ENCODE measurements at regions not wholly inside any gene's neighbourhood (a gene's known extent, or its start where the extent isn't known, plus 50 kb on each side); places are given as distances from the start of the nearest gene placed in this dataset.
"Not testable (repeated sequence)": the region's sequence is repeated elsewhere in the genome, so short reads cannot be mapped to it uniquely, and the experiment has no call there.

- H3K4me3 ChIP-seq (ENCODE audit: low read length): no peak overlapping the region
- no peak for TF ChIP-seq ZNF274 (IDR thresholded peaks at IDR 0.05; ENCODE audit: low read depth, low read length)
These were observed 79.1 kb upstream of the RGS1 start for GRCh38 chr1:192496369-192497056.

- no peak for TF ChIP-seq ZNF274 (IDR thresholded peaks at IDR 0.05; ENCODE audit: low read depth, low read length)
- H3K4me3 ChIP-seq (ENCODE audit: low read length): no peak overlapping the region
These were observed 78.3 kb upstream of the RGS1 start for GRCh38 chr1:192497214-192497794.

DNA sequence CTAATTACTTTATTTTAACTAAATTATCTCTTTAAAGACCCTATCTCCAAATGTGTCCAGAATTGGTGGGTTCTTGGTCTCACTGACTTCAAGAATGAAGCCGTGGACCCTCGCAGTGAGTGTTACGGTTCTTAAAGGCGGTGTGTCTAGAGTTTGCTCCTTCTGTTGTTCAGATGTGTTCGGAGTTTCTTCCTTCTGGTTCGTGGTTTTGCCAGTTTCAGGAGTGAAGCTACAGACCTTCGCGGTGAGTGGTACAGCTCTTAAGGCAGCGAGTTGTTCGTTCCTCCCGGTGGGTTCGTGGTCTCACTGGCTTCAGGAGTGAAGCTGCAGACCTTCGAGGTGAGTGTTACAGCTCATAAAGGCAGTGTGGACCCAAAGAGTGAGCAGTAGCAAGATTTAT is 77.5 kb upstream of the RGS1 start:
- H3K4me3 ChIP-seq (ENCODE audit: low read length): not testable (repeated sequence)

DNA sequence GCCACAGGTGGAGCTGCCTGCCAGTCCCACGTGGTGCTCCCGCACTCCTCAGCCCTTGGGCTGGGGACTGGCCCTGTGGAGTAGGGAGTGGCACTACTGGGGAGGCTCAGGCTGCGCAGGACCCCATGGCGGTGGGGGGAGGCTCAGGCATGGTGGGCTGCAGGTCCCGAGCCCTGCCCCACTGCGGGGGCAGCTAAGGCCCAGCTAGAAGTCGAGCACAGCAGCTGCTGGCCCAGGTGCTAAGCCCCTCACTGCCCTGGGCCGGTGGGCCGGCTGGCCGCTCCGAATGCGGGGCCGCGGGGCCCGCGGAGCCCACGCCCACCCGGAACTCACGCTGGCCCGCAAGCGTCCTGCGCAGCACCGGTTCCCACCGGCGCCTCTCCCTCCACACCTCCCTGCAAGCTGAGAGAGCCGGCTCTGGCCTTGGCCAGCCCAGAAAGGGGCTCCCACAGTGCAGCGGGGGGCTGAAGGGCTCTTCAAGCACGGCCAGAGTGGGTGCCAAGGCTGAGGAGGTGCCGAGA is 76.5 kb upstream of the RGS1 start:
- H3K4me3 ChIP-seq (ENCODE audit: low read length): not testable (repeated sequence)

DNA sequence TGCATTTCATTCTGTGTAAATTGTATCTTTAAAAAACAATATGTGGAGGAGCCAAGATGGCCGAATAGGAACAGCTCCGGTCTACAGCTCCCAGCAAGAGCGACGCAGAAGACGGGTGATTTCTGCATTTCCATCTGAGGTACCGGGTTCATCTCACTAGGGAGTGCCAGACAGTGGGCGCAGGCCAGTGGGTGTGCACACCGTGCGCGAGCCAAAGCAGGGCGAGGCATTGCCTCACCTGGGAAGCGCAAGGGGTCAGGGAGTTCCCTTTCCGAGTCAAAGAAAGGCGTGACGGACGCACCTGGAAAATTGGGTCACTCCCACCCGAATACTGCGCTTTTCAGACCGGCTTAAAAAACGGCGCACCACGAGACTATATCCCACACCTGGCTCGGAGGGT is 75.0 kb upstream of the RGS1 start:
- H3K4me3 ChIP-seq (ENCODE audit: low read length): not testable (repeated sequence)

DNA sequence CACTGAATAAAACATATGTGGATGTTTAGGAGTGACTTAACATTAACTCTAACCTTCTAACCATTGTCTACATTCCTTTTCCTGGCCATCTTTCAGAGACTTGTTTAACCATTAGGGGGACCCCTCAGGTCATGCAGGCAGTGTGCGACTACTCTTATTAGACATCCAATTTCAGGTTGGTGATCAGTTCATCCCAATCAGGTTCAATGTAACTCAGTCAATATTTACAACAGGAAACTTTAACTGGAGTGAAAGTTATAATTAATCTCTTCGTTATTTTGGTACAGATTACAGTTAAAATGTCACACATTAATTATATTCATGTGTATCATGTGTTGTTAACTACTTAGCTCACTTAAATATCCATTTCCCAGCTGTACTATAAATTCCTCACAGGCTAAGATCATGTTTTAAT is 68.8 kb upstream of the RGS1 start:
- H3K4me3 ChIP-seq (ENCODE audit: low read length): no peak overlapping the region
- TF ChIP-seq ZNF274 (IDR thresholded peaks at IDR 0.05; ENCODE audit: low read depth, low read length): no peak

DNA sequence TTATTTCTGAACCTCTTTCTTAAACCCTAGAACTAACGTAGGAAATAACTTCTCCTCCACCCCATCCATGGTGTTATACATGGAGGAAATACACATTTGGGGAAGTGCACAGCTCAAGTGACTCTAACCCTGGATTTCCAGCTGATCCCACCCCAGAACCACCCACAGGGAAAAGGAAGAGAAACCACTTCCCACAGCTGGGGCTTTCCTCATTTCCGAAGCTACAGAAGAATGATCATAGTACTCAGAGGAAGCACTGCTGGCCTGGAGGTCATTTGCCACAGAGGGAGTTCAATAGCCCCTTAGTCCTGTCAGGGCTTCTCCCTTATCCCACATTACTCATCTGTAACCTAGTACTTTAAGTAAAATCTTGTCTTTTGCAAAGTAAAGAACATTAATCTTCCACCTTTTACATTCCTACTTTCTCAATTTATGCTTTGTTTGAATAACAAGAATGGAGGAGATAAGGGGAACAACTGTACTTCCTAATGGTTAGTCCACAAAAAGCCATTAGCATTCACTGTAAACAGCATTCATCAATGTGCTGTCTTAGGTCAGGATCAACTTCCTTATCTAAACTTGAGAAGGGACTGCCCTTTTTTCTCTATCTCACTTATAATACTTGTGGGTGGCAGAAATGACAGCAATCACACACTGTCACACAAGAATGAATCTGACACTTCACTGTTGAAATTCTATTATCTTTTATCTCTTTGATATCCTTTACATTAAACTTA is 63.0 kb upstream of the RGS1 start:
- no peak overlapping the region for H3K4me3 ChIP-seq (ENCODE audit: low read length)
- TF ChIP-seq ZNF274 (IDR thresholded peaks at IDR 0.05; ENCODE audit: low read depth, low read length): no peak

GRCh38 chr1:192513196-192513595 is 62.4 kb upstream of the RGS1 start:
- TF ChIP-seq ZNF274 (IDR thresholded peaks at IDR 0.05; ENCODE audit: low read depth, low read length): no peak
- H3K4me3 ChIP-seq (ENCODE audit: low read length): no peak overlapping the region

DNA sequence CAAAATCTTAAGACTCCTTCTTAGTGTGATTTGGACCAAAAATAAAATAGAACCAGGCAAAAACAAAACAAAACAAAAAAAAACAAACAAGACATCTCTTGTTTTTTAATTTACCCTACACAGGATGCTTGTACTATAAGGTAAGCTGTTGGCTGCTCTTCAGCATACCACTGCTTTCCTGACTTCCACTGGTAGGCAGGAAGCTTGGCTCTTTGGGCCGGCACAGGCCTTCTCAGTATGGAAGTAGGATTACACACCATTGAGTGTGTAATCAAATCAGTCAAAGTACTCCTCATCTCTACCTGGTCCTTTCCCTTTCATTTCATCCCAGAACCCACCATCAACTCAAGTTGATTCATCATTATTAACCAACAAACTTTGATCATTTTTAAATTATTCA is 61.9 kb upstream of the RGS1 start:
- TF ChIP-seq ZNF274 (IDR thresholded peaks at IDR 0.05; ENCODE audit: low read depth, low read length): no peak
- H3K4me3 ChIP-seq (ENCODE audit: low read length): no peak overlapping the region

DNA sequence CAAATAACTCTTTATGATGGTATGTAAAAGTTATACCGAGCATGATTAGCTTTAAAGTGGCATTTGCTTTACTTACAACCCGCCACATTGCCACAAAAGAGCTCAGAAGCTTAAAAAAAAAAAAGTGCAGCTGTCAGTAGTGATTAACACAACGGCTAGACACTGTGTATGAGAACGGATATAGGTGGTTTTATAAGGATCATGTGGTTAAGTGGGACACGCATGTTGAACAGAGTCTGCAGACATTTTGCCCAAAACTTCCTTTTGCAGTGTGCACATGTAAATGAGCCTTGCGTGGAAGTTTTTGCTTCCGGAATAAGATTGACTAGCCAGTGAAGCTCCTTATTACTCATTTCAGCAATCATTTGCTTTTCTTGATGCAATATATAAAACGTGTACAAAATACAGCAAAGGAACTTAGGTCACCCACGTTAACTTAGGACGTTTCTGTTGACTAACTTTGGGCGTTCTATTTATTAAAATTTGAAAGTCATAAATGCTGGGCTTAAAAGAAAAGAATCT is 58.7 kb upstream of the RGS1 start:
- no peak for TF ChIP-seq ZNF274 (IDR thresholded peaks at IDR 0.05; ENCODE audit: low read depth, low read length)
- no peak overlapping the region; the same call in 1 of the 2 replicates for H3K4me3 ChIP-seq (ENCODE audit: low read length)

DNA sequence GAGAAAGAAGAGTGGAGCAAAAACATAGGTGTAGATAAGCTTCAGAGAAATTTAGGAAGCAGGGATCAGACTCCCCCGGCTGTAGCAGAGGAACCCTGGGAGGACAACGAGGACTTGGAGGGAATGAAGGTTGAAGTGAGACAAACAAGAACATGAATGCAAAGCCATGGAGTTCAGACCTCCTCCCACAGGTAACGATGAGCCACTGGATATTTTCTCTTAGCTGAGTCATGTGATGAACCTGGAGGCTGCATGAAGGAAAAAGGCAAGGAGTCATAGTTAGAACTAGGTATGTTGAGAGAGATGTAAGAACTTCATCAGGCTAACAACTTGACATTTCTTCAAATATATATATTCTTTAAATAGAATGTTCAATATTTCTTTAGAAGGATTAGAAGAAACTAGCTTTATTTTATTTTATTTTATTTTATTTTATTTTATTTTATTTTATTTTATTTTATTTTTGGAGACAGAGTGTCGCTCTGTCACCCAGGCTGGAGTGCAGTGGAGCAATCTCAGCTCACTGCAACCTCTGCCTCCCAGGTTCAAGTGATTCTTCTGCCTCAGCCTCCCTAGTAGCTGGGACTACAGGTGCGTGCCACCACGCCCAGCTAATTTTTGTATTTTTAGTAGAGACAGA is 57.7 kb upstream of the RGS1 start:
- H3K4me3 ChIP-seq (ENCODE audit: low read length): peak overlapping the region; percentile 21; the same call in 1 of the 2 replicates

DNA sequence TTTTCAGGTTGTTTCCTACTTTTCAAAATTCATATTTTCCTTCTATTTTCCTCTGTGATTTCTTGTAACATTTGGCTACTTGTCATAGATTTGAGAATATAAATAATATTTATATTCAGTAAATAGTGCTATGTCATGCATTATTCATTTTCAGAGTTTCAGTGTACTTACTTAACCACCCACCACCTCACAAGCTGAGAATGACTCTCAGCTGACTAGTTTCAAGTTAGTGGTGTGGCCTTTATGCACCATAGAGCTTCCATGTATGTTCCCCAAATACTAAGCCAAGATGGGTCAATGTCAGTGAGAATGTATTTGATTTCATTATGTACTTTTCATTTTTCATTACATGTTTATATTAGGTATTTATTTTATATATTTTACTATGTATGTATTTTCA is 56.9 kb upstream of the RGS1 start:
- TF ChIP-seq ZNF274 (IDR thresholded peaks at IDR 0.05; ENCODE audit: low read depth, low read length): no peak
- no peak overlapping the region for H3K4me3 ChIP-seq (ENCODE audit: low read length)

DNA sequence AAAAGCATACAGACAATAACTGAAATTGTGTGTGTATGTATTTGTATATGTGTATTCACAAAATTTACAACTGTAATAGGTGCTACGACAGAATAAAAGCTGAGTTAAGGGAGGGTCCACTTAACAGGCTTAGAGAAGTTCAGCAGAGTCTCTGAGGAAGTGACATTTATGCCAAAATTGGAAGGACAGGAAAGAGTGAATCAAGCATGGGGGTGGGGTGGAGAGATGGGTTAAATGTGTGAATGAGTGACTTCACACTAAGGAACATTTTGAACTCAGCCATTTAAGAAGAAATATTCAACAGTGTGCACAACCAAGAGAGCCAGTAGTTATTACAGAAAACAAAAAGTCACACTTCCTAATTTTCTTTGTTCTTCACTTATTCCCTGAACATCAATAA is 53.8 kb upstream of the RGS1 start:
- no peak for TF ChIP-seq ZNF274 (IDR thresholded peaks at IDR 0.05; ENCODE audit: low read depth, low read length)
- H3K4me3 ChIP-seq (ENCODE audit: low read length): no peak overlapping the region

DNA sequence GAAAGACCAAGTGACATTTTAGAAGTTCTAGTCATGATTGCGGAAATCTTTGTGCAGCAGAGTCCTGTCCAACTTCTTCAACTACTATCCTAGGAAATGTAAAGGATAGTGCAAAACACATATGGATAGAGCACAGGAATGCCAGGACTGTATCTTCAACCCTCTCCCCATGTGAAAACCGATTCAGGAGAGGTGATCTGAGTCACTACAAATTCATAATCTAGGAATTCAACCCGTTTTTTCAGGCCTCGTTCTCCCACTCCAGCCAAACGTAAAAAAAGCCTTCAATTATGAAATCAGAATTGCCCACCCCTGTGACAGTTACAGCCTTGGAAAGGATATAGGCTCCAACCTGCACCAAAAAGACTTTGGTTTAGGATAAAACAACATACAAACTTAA is 52.9 kb upstream of the RGS1 start:
- no peak overlapping the region for H3K4me3 ChIP-seq (ENCODE audit: low read length)
- TF ChIP-seq ZNF274 (IDR thresholded peaks at IDR 0.05; ENCODE audit: low read depth, low read length): no peak

GRCh38 chr1:192524223-192524622 is 51.4 kb upstream of the RGS1 start:
- H3K4me3 ChIP-seq (ENCODE audit: low read length): no peak overlapping the region
- TF ChIP-seq ZNF274 (IDR thresholded peaks at IDR 0.05; ENCODE audit: low read depth, low read length): no peak

Measured in GM08714 (cell line).